Cardiac muscle cell (in vitro differentiated cells and primary cell): ENCODE measurements at regions not wholly inside any gene's neighbourhood (a gene's known extent, or its start where the extent isn't known, plus 50 kb on each side); places are given as distances from the start of the nearest gene placed in this dataset.
A peak's percentile ranks its signal among the peaks of the same experiment; 100 is the strongest.
"Not testable (repeated sequence)": the region's sequence is repeated elsewhere in the genome, so short reads cannot be mapped to it uniquely, and the experiment has no call there.

Source experiments
- DNase-seq, 2 donors: peaks; one replicate each; pipeline versions ENCODE4 v3.0.0 to v3.0.0-alpha.2; 2010 to 2017; ENCODE audit warnings: low read depth in 1 of 2, low spot score in 1 of 2
- H3K27ac ChIP-seq: fragments of 200-600 bp; sonication (generic); 2 replicates; pipeline ENCODE4 v1.5.1; 2016
- H3K27me3 ChIP-seq: fragments of 200-600 bp; sonication (generic); 2 replicates; pipeline ENCODE4 v1.6.0; 2016; ENCODE audit warnings: control low read depth
- H3K36me3 ChIP-seq: fragments of 200-600 bp; sonication (generic); 2 replicates; pipeline ENCODE4 v1.5.1; 2016; ENCODE audit warnings: control low read depth
- H3K4me1 ChIP-seq: fragments of 200-600 bp; sonication (generic); 2 replicates; pipeline ENCODE4 v1.8.1; 2017; ENCODE audit warnings: low read depth, mild to moderate bottlenecking, mixed run types
- H3K4me3 ChIP-seq: fragments of 200-600 bp; sonication (generic); 2 replicates; pipeline ENCODE4 v1.5.1; 2016; ENCODE audit warnings: mild to moderate bottlenecking
- H3K9me3 ChIP-seq: fragments of 200-600 bp; sonication (generic); 2 replicates; pipeline ENCODE4 v1.5.1; 2017; ENCODE audit warnings: low read depth, mild to moderate bottlenecking, control low read depth
- CTCF ChIP-seq: IDR thresholded peaks from 2 replicates; pipeline ENCODE4 v1.5.1; 2012; ENCODE audit warnings: low read depth, mild to moderate bottlenecking, low read length

- no peak for TF ChIP-seq CTCF
- DNase-seq: no peak
- no peak overlapping the region for H3K4me3 ChIP-seq
- H3K4me1 ChIP-seq: peaks cover 15% of the 10 kb centered on the region
- H3K36me3 ChIP-seq: no peaks in the 10 kb centered on the region
- H3K27me3 ChIP-seq: no peaks in the 10 kb centered on the region
- H3K27ac ChIP-seq: no peak overlapping the region
- H3K9me3 ChIP-seq: no peaks in the 10 kb centered on the region
These were observed 142.3 kb downstream of the IGLL1 start for GRCh38 chr22:23437779-23438178.

- not testable (repeated sequence) for DNase-seq, H3K36me3 ChIP-seq, H3K9me3 ChIP-seq, H3K4me3 ChIP-seq, H3K27ac ChIP-seq, H3K27me3 ChIP-seq
- H3K4me1 ChIP-seq: peaks cover 15% of the 10 kb centered on the region
These were observed 143.0 kb downstream of the IGLL1 start for GRCh38 chr22:23437107-23437395.

- not testable (repeated sequence) for H3K9me3 ChIP-seq, H3K27me3 ChIP-seq, DNase-seq, H3K4me3 ChIP-seq, H3K36me3 ChIP-seq, H3K27ac ChIP-seq
- H3K4me1 ChIP-seq: peaks cover 15% of the 10 kb centered on the region
These were observed 143.6 kb downstream of the IGLL1 start for GRCh38 chr22:23436354-23437106.

- not testable (repeated sequence) for H3K9me3 ChIP-seq, H3K27ac ChIP-seq, H3K27me3 ChIP-seq, H3K36me3 ChIP-seq, DNase-seq, H3K4me3 ChIP-seq
- H3K4me1 ChIP-seq: peaks cover 21% of the 10 kb centered on the region
These were observed 144.9 kb downstream of the IGLL1 start for GRCh38 chr22:23435186-23435585.

- DNase-seq, H3K36me3 ChIP-seq, H3K4me3 ChIP-seq, H3K9me3 ChIP-seq, H3K27me3 ChIP-seq, H3K27ac ChIP-seq: not testable (repeated sequence)
- peaks cover 21% of the 10 kb centered on the region for H3K4me1 ChIP-seq
These were observed 145.8 kb downstream of the IGLL1 start for GRCh38 chr22:23434198-23434830.

- not testable (repeated sequence) for H3K9me3 ChIP-seq, H3K27ac ChIP-seq
- H3K4me3 ChIP-seq: peak overlapping the region; percentile 4
These were observed 146.7 kb downstream of the IGLL1 start for GRCh38 chr22:23433127-23434005.

GRCh38 chr22:23432719-23433118 lies 147.4 kb downstream of the IGLL1 start:
- peaks cover 21% of the 10 kb centered on the region for H3K4me1 ChIP-seq
- H3K27me3 ChIP-seq, H3K9me3 ChIP-seq, H3K27ac ChIP-seq, H3K4me3 ChIP-seq, DNase-seq, H3K36me3 ChIP-seq: not testable (repeated sequence)

More at GRCh38 chr22:23433127-23434005, 146.7 kb downstream of the IGLL1 start:
- H3K36me3 ChIP-seq, H3K27me3 ChIP-seq: not testable (repeated sequence)
- peaks cover 21% of the 10 kb centered on the region for H3K4me1 ChIP-seq
- TF ChIP-seq CTCF: peak; percentile 48
- DNase-seq: peak; percentile 17 to 45
